ENCODE measurements at regions not wholly inside any gene's neighbourhood (a gene's known extent, or its start where the extent isn't known, plus 50 kb on each side); places are given as distances from the start of the nearest gene placed in this dataset.

- TF ChIP-seq CTCF (conservative IDR thresholded peaks at IDR 0.05) (no peak), ZFX (IDR thresholded peaks at IDR 0.05) (no peak)
Measured at GRCh38 chr5:1640421-1640881, 116.7 kb upstream of the LPCAT1 start.
